ENCODE measurements at regions not wholly inside any gene's neighbourhood (a gene's known extent, or its start where the extent isn't known, plus 50 kb on each side); places are given as distances from the start of the nearest gene placed in this dataset.
"Not testable (repeated sequence)": the region's sequence is repeated elsewhere in the genome, so short reads cannot be mapped to it uniquely, and the experiment has no call there.

DNA sequence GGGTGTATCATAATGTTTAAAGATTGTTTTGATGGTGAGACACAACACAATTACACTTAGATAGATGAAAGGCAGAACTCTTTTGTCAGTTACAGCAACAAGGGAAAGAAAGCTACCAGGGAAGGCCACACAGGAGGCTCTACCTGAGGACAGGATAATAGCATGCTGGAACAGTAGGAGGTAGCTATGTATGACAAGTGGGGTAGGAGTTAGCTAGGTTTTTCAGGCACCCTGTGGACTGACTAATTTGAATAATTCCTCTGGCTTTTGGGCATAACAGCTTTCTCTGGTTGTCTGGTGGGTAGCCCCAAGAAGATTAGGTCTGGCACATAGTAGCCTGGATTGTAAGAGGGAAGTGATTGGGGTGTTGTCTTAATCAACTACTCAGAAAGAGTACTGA, 475.4 kb upstream of the CHORDC1 start:
- no peak overlapping the region for H3K27ac ChIP-seq (ENCODE audit: low read length)
- H3K27me3 ChIP-seq (ENCODE audit: control insufficient read depth in 1 of 2, insufficient read depth in 2 of 2, low read length in 2 of 2): no peaks in the 10 kb centered on the region
- H3K9ac ChIP-seq (ENCODE audit: low read length in 2 of 2): no peak overlapping the region
- H3K9me3 ChIP-seq (ENCODE audit: control insufficient read depth in 2 of 2, low read length in 2 of 2): no peaks in the 10 kb centered on the region
- no peaks in the 10 kb centered on the region for H3K4me1 ChIP-seq (ENCODE audit: control insufficient read depth, insufficient read depth, low read length)
- H3K36me3 ChIP-seq (ENCODE audit: control insufficient read depth in 2 of 2, insufficient read depth in 2 of 2, low read length in 2 of 2): no peaks in the 10 kb centered on the region
- H3K4me3 ChIP-seq (ENCODE audit: low read length in 2 of 2): no peak overlapping the region

DNA sequence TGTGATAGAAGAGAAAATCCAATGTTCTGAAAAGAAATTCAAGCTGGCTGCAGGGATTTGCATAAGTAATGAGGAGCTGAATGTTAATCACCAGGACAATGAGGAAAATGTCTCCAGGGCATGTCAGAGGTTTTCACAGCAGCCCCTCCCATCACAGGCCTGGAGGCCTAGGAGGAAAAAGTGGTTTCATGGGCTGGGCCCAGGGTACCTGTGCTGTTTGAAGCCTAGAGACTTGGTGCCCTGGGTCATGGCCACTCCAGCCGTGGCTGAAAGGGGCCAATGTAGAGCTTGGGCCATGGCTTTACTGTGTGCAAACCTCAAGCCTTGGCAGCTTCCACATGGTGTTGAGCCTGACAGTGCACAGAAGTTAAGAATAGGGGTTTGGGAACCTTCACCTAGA, 452.6 kb upstream of the CHORDC1 start:
- H3K4me1 ChIP-seq (ENCODE audit: control insufficient read depth, insufficient read depth, low read length): not testable (repeated sequence)

DNA sequence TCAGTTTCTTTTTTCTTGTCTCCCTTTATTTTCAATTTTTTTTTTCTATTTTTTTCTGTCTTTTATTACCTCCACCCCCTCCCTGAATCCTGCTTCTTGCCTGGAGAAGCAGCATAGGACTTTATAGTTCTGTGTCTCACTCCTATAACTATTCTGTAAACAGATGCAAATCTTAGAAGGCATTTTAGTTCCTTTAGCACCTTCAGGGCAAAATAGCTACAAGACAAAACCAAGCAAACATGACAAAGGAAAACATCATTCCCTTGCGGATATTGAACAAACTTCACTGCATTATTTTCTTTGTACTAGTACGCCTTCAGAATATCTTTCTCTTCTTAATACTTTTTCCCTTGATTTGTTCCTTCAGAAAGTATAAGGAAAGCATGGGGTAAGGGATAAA, 446.2 kb upstream of the CHORDC1 start:
- H3K4me3 ChIP-seq (ENCODE audit: low read length in 2 of 2): no peak overlapping the region
- no peaks in the 10 kb centered on the region for H3K9me3 ChIP-seq (ENCODE audit: control insufficient read depth in 2 of 2, low read length in 2 of 2)
- no peaks in the 10 kb centered on the region for H3K36me3 ChIP-seq (ENCODE audit: control insufficient read depth in 2 of 2, insufficient read depth in 2 of 2, low read length in 2 of 2)
- H3K4me1 ChIP-seq (ENCODE audit: control insufficient read depth, insufficient read depth, low read length): no peaks in the 10 kb centered on the region
- no peaks in the 10 kb centered on the region for H3K27me3 ChIP-seq (ENCODE audit: control insufficient read depth in 1 of 2, insufficient read depth in 2 of 2, low read length in 2 of 2)
- no peak overlapping the region for H3K9ac ChIP-seq (ENCODE audit: low read length in 2 of 2)
- no peak overlapping the region for H3K27ac ChIP-seq (ENCODE audit: low read length)

More for the DNA sequence above, 452.6 kb upstream of the CHORDC1 start:
- not testable (repeated sequence) for H3K9me3 ChIP-seq (ENCODE audit: control insufficient read depth in 2 of 2, low read length in 2 of 2); H3K27me3 ChIP-seq (ENCODE audit: control insufficient read depth in 1 of 2, insufficient read depth in 2 of 2, low read length in 2 of 2); H3K4me3 ChIP-seq (ENCODE audit: low read length in 2 of 2); H3K9ac ChIP-seq (ENCODE audit: low read length in 2 of 2); H3K27ac ChIP-seq (ENCODE audit: low read length); H3K36me3 ChIP-seq (ENCODE audit: control insufficient read depth in 2 of 2, insufficient read depth in 2 of 2, low read length in 2 of 2)

DNA sequence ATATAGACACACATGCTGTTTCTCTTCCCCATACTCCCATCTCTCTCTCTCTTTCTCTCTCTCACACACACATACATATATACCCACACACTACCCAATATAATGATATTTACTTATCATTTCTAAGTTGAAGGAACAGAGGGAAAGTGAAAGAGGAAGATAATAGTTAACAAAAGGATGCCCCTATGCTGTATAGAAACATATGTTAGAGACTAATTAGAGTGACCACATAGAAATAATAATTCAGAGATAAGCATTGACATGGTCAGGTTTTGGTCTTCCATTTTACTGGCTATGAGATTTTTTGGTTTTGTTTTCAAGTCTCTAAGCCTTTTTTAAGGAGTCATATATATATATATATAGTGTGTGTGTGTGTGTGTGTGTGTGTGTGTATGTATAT, 445.7 kb upstream of the CHORDC1 start:
- no peaks in the 10 kb centered on the region for H3K36me3 ChIP-seq (ENCODE audit: control insufficient read depth in 2 of 2, insufficient read depth in 2 of 2, low read length in 2 of 2)
- no peak overlapping the region for H3K4me3 ChIP-seq (ENCODE audit: low read length in 2 of 2)
- no peak overlapping the region for H3K9ac ChIP-seq (ENCODE audit: low read length in 2 of 2)
- H3K27me3 ChIP-seq (ENCODE audit: control insufficient read depth in 1 of 2, insufficient read depth in 2 of 2, low read length in 2 of 2): no peaks in the 10 kb centered on the region
- H3K9me3 ChIP-seq (ENCODE audit: control insufficient read depth in 2 of 2, low read length in 2 of 2): no peaks in the 10 kb centered on the region
- no peak overlapping the region for H3K27ac ChIP-seq (ENCODE audit: low read length)
- no peaks in the 10 kb centered on the region for H3K4me1 ChIP-seq (ENCODE audit: control insufficient read depth, insufficient read depth, low read length)

DNA sequence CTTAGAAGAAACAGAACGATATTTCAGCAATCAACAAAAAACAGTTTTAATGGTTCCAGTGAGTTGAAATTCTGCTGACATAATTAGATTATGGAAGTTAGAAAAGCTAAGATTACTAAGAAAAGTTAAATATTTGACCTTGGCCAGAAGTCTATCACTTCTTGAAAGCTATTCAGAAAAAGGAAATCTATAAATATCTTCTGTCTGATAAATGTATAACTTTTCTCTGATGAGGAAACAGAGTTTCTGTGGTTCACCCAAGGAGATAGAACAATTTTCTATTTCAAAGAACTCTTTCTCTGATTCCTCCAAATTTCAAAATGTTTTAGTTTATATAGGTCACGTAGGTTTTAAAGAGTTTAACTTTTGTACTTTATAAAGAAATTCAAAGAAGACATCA, 438.4 kb upstream of the CHORDC1 start:
- Histone ChIP-seq H3K36me3 (ENCODE audit: control insufficient read depth in 2 of 2, insufficient read depth in 2 of 2, low read length in 2 of 2) (no peaks in the 10 kb centered on the region), H3K9ac (ENCODE audit: low read length in 2 of 2) (no peak overlapping the region), H3K4me1 (ENCODE audit: control insufficient read depth, insufficient read depth, low read length) (no peaks in the 10 kb centered on the region), H3K9me3 (ENCODE audit: control insufficient read depth in 2 of 2, low read length in 2 of 2) (no peaks in the 10 kb centered on the region), H3K4me3 (ENCODE audit: low read length in 2 of 2) (no peak overlapping the region), H3K27me3 (ENCODE audit: control insufficient read depth in 1 of 2, insufficient read depth in 2 of 2, low read length in 2 of 2) (no peaks in the 10 kb centered on the region), H3K27ac (ENCODE audit: low read length) (no peak overlapping the region)

DNA sequence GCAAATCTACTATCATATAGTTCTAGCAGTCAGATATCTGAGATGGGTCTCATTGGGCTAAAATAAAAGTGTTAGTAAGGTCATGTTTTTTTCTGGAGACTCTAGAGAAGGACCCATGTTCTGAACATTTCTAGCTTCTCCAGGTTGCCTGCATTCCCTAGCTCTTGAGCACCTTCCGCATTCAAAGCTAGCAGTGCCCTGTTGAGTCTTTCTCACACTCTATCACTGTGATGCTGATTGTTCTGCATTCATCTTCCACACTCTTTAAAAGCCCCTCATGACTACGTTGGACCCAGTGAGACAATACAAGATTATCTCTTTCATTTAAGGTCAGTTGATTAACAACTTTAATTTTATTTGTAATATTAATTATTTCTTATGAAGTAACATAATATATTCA, 433.3 kb upstream of the CHORDC1 start:
- Histone ChIP-seq H3K9ac (ENCODE audit: low read length in 2 of 2) (no peak overlapping the region), H3K36me3 (ENCODE audit: control insufficient read depth in 2 of 2, insufficient read depth in 2 of 2, low read length in 2 of 2) (no peaks in the 10 kb centered on the region), H3K4me1 (ENCODE audit: control insufficient read depth, insufficient read depth, low read length) (no peaks in the 10 kb centered on the region), H3K9me3 (ENCODE audit: control insufficient read depth in 2 of 2, low read length in 2 of 2) (no peaks in the 10 kb centered on the region), H3K4me3 (ENCODE audit: low read length in 2 of 2) (no peak overlapping the region), H3K27ac (ENCODE audit: low read length) (no peak overlapping the region), H3K27me3 (ENCODE audit: control insufficient read depth in 1 of 2, insufficient read depth in 2 of 2, low read length in 2 of 2) (no peaks in the 10 kb centered on the region)

DNA sequence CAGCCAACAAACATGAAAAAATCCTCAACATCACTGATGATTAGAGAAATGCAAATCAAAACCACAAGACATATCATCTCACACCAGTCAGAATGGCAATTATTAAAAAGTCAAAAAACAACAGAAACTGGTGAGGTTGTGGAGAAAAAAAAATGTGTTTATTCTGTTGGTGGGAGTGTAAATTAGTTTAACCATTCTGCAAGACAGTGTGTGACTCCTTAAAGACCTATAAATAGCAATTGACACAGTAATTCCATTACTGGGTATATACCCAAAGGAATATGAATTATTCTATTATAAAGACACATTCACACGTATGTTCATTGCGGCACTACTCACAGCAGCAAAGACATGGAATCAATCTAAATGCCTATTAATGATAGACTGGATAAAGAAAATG, 427.3 kb upstream of the CHORDC1 start:
- Histone ChIP-seq H3K36me3 (ENCODE audit: control insufficient read depth in 2 of 2, insufficient read depth in 2 of 2, low read length in 2 of 2) (no peaks in the 10 kb centered on the region), H3K27ac (ENCODE audit: low read length) (no peak overlapping the region), H3K9me3 (ENCODE audit: control insufficient read depth in 2 of 2, low read length in 2 of 2) (no peaks in the 10 kb centered on the region), H3K27me3 (ENCODE audit: control insufficient read depth in 1 of 2, insufficient read depth in 2 of 2, low read length in 2 of 2) (no peaks in the 10 kb centered on the region), H3K4me3 (ENCODE audit: low read length in 2 of 2) (no peak overlapping the region), H3K4me1 (ENCODE audit: control insufficient read depth, insufficient read depth, low read length) (no peaks in the 10 kb centered on the region), H3K9ac (ENCODE audit: low read length in 2 of 2) (no peak overlapping the region)

DNA sequence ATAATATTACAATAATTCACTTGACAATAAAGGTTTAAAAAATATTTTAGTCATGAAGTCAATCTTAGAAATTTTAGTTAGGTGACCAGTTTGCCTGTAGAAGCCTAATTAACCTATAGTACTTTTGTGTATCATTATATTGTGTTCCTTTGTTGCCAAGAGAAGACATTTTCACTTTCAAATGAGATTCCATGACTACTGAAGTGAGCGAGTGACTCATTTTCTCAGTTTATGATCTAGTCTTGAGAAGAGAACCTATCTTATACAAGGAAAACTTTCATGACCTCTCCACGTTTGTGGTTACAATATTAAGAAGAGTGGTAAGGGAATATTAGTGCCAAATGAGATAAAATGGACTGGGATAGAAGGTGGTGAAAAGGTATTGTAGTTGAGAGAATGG, 423.9 kb upstream of the CHORDC1 start:
- no peak overlapping the region for H3K4me3 ChIP-seq (ENCODE audit: low read length in 2 of 2)
- H3K9me3 ChIP-seq (ENCODE audit: control insufficient read depth in 2 of 2, low read length in 2 of 2): no peaks in the 10 kb centered on the region
- H3K27me3 ChIP-seq (ENCODE audit: control insufficient read depth in 1 of 2, insufficient read depth in 2 of 2, low read length in 2 of 2): no peaks in the 10 kb centered on the region
- no peak overlapping the region for H3K9ac ChIP-seq (ENCODE audit: low read length in 2 of 2)
- no peaks in the 10 kb centered on the region for H3K36me3 ChIP-seq (ENCODE audit: control insufficient read depth in 2 of 2, insufficient read depth in 2 of 2, low read length in 2 of 2)
- H3K4me1 ChIP-seq (ENCODE audit: control insufficient read depth, insufficient read depth, low read length): no peaks in the 10 kb centered on the region
- no peak overlapping the region for H3K27ac ChIP-seq (ENCODE audit: low read length)

DNA sequence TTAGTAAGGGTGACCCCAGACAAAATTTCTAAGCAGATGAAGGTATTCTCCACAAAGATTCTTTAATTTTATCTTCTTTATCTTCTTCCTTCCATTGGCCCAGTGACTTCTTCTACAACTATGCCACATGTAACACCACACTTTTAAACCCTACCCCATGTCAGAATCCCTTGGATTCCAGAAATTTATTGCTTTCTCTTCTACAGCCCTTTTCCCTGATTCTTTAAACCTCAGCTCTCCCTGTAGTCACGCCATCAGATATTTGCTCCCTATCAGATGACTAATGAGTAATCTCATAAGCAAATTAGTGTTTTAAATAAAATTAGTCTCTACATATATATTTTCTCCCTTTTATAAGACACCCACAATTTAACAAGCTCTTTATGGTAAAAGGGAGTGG, 423.4 kb upstream of the CHORDC1 start:
- Histone ChIP-seq H3K4me3 (ENCODE audit: low read length in 2 of 2) (no peak overlapping the region), H3K4me1 (ENCODE audit: control insufficient read depth, insufficient read depth, low read length) (no peaks in the 10 kb centered on the region), H3K27me3 (ENCODE audit: control insufficient read depth in 1 of 2, insufficient read depth in 2 of 2, low read length in 2 of 2) (no peaks in the 10 kb centered on the region), H3K36me3 (ENCODE audit: control insufficient read depth in 2 of 2, insufficient read depth in 2 of 2, low read length in 2 of 2) (no peaks in the 10 kb centered on the region), H3K9ac (ENCODE audit: low read length in 2 of 2) (no peak overlapping the region), H3K9me3 (ENCODE audit: control insufficient read depth in 2 of 2, low read length in 2 of 2) (no peaks in the 10 kb centered on the region), H3K27ac (ENCODE audit: low read length) (no peak overlapping the region)

DNA sequence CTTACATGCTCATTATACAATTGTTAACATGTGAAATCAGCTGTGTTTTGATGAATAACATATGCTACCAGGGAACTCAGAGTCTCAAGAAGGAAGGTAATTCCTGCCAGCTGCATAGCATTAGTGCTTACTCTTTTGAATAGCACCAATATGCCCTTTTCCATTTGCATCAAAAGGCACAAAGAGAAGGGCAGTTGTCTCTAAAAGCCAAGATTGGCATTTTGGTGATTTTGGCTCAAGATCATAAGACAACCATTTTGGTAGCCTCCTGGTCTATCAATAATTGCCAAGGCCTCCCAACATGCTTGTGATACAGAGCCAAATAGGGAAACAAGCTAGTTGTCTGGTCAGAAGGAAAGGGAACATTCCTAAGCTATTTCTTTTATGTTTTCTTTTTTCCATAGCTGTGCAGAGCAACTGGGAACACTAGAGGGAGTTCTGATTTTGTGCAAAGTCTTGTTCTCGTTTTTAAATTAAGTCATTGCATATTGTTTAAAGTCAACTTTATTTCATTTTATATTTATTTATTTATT, 416.7 kb upstream of the CHORDC1 start:
- no peaks in the 10 kb centered on the region for H3K36me3 ChIP-seq (ENCODE audit: control insufficient read depth in 2 of 2, insufficient read depth in 2 of 2, low read length in 2 of 2)
- H3K4me3 ChIP-seq (ENCODE audit: low read length in 2 of 2): no peak overlapping the region
- no peak overlapping the region for H3K27ac ChIP-seq (ENCODE audit: low read length)

DNA sequence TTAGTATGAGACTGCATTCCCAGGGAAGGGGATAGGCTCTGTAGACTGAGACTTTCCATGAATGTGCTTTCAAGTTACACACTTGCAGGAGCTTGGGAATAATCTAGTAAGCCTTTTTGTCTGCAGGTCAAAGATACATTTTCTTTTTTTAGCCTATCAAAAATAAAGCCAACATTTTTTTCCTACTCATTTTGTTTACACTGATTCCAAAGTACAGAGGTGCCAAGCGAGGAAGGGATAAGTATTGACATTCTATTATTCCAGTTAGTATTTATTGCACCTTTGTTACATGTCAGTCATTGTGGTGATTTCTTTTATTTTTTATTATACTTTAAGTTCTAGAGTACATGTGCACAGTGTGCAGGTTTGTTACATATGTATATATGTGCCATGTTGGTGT, 413.0 kb upstream of the CHORDC1 start:
- H3K9me3 ChIP-seq (ENCODE audit: control insufficient read depth in 2 of 2, low read length in 2 of 2): no peaks in the 10 kb centered on the region
- H3K36me3 ChIP-seq (ENCODE audit: control insufficient read depth in 2 of 2, insufficient read depth in 2 of 2, low read length in 2 of 2): no peaks in the 10 kb centered on the region
- no peak overlapping the region for H3K9ac ChIP-seq (ENCODE audit: low read length in 2 of 2)
- no peak overlapping the region for H3K4me3 ChIP-seq (ENCODE audit: low read length in 2 of 2)
- H3K27ac ChIP-seq (ENCODE audit: low read length): no peak overlapping the region
- no peaks in the 10 kb centered on the region for H3K27me3 ChIP-seq (ENCODE audit: control insufficient read depth in 1 of 2, insufficient read depth in 2 of 2, low read length in 2 of 2)
- no peaks in the 10 kb centered on the region for H3K4me1 ChIP-seq (ENCODE audit: control insufficient read depth, insufficient read depth, low read length)

More for the DNA sequence above, 416.7 kb upstream of the CHORDC1 start:
- Histone ChIP-seq H3K9ac (ENCODE audit: low read length in 2 of 2) (no peak overlapping the region), H3K4me1 (ENCODE audit: control insufficient read depth, insufficient read depth, low read length) (no peaks in the 10 kb centered on the region), H3K27me3 (ENCODE audit: control insufficient read depth in 1 of 2, insufficient read depth in 2 of 2, low read length in 2 of 2) (no peaks in the 10 kb centered on the region), H3K9me3 (ENCODE audit: control insufficient read depth in 2 of 2, low read length in 2 of 2) (no peaks in the 10 kb centered on the region)

All from stomach smooth muscle (tissue), 2 donors.